Right lobe of liver (tissue), 4 donors: ENCODE measurements at regions not wholly inside any gene's neighbourhood (a gene's known extent, or its start where the extent isn't known, plus 50 kb on each side); places are given as distances from the start of the nearest gene placed in this dataset.

Source experiments
- POLR2A ChIP-seq: fragments of 450-650 bp; IDR thresholded peaks from one replicate; pipeline ENCODE4 v1.6.1; 2017; ENCODE audit warnings: antibody characterized with exemption, mild to moderate bottlenecking
- TF ChIP-seq, protein P1 (sequence below), 4 donors: fragments of 200-600 bp in 3 of 4; fragments of 450-650 bp in 1 of 4; IDR thresholded peaks; one replicate each; pipeline versions ENCODE4 v1.5.1 to v1.8.0; 2016 to 2022; ENCODE audit warnings: antibody characterized with exemption in 4 of 4, mild to moderate bottlenecking in 2 of 4
- donor health status: DM: no; HTN: no; CAD: no.
- donor health status: DM: no; HTN: no; CAD: no.
- donor health status: DM: no; HTN: yes; CAD: no.

DNA sequence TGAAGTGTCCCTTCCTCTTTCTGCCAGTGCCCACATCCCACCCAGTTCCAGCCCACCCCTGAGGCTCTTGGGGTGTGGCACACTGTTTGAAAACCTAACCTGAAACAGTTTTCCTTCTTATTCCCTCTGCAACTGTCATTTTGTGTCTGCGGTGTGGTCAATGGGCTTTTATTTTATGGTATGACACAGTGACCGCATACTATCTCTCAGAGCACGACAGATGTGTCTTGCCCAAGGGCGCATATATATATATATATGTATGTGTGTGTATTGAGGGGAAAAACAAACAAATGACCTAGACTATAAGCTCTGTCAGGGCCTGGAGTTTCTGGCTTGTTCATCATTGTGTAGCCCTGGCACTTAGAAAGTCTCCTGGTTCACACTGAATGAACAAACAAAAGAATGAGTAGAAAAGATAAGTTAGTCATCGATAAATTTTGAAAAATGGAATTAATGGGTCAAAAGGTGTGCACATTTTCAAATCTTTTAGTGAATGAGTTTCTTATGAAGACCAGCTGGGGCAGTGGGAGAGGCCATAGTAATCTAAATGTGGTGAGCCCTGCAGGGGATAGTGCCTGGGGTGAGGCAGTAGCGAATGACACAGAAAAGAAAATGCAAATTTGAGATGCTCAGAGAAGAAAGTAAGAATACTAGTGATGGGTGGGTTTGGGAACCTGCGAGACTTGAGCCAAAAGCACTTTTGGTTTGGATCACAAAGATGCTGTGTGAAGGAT lies 198.4 kb downstream of the SNX10 start:
- TF ChIP-seq, protein P1, sequence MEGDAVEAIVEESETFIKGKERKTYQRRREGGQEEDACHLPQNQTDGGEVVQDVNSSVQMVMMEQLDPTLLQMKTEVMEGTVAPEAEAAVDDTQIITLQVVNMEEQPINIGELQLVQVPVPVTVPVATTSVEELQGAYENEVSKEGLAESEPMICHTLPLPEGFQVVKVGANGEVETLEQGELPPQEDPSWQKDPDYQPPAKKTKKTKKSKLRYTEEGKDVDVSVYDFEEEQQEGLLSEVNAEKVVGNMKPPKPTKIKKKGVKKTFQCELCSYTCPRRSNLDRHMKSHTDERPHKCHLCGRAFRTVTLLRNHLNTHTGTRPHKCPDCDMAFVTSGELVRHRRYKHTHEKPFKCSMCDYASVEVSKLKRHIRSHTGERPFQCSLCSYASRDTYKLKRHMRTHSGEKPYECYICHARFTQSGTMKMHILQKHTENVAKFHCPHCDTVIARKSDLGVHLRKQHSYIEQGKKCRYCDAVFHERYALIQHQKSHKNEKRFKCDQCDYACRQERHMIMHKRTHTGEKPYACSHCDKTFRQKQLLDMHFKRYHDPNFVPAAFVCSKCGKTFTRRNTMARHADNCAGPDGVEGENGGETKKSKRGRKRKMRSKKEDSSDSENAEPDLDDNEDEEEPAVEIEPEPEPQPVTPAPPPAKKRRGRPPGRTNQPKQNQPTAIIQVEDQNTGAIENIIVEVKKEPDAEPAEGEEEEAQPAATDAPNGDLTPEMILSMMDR (IDR thresholded peaks at IDR 0.05): no peak
- no peak for TF ChIP-seq POLR2A
